Stimulated activated CD4-positive, alpha-beta T cell treated with anti-CD3 and anti-CD28 coated beads, TNF-alpha, amount 100 ng/mL, for 4 hours (primary cell): ENCODE measurements at regions not wholly inside any gene's neighbourhood (a gene's known extent, or its start where the extent isn't known, plus 50 kb on each side); places are given as distances from the start of the nearest gene placed in this dataset.
A peak's percentile ranks its signal among the peaks of the same experiment; 100 is the strongest.

Experiments used
- DNase-seq, 3 experiments: peaks; one replicate each; pipeline ENCODE4 v3.0.0-alpha.2; 2020; ENCODE audit warnings: low read depth in 3 of 3

GRCh38 chr2:196439760-196440159, 199.8 kb upstream of the CCDC150 start:
- DNase-seq: no peak

GRCh38 chr2:196440413-196440812, 199.1 kb upstream of the CCDC150 start:
- DNase-seq: no peak

GRCh38 chr2:196441527-196441926, 198.0 kb upstream of the CCDC150 start:
- no peak for DNase-seq

GRCh38 chr2:196442211-196442610, 197.3 kb upstream of the CCDC150 start:
- no peak for DNase-seq

- no peak for DNase-seq
These were observed 195.1 kb upstream of the CCDC150 start for GRCh38 chr2:196444442-196444841.

GRCh38 chr2:196445991-196446390, 193.5 kb upstream of the CCDC150 start:
- DNase-seq: no peak

GRCh38 chr2:196448407-196449079, 191.0 kb upstream of the CCDC150 start:
- DNase-seq: no peak

GRCh38 chr2:196449083-196449482, 190.4 kb upstream of the CCDC150 start:
- no peak for DNase-seq

GRCh38 chr2:196452758-196453157, 186.8 kb upstream of the CCDC150 start:
- no peak for DNase-seq

- peak in 1 of 3 experiments; percentile 15 for DNase-seq
These were observed 185.9 kb upstream of the CCDC150 start for GRCh38 chr2:196453613-196454047.

- DNase-seq: no peak
These were observed 185.0 kb upstream of the CCDC150 start for GRCh38 chr2:196454492-196454891.

- no peak for DNase-seq
These were observed 180.0 kb upstream of the CCDC150 start for GRCh38 chr2:196459539-196459938.

GRCh38 chr2:196463706-196464105, 175.8 kb upstream of the CCDC150 start:
- no peak for DNase-seq

- DNase-seq: no peak
These were observed 175.2 kb upstream of the CCDC150 start for GRCh38 chr2:196464311-196464710.

- no peak for DNase-seq
These were observed 172.9 kb upstream of the CCDC150 start for GRCh38 chr2:196466581-196466980.

- DNase-seq: no peak
These were observed 171.1 kb upstream of the CCDC150 start for GRCh38 chr2:196468394-196468793.

- no peak for DNase-seq
These were observed 165.9 kb upstream of the CCDC150 start for GRCh38 chr2:196473617-196474016.

- DNase-seq: no peak
These were observed 163.9 kb upstream of the CCDC150 start for GRCh38 chr2:196475611-196476010.

- no peak for DNase-seq
These were observed 160.9 kb upstream of the CCDC150 start for GRCh38 chr2:196478588-196478987.

- no peak for DNase-seq
These were observed 160.2 kb upstream of the CCDC150 start for GRCh38 chr2:196479350-196479749.

- DNase-seq: no peak
These were observed 158.7 kb upstream of the CCDC150 start for GRCh38 chr2:196480653-196481323.

GRCh38 chr2:196481324-196481697, 158.2 kb upstream of the CCDC150 start:
- no peak for DNase-seq
